H9 (cell line): ENCODE measurements at regions not wholly inside any gene's neighbourhood (a gene's known extent, or its start where the extent isn't known, plus 50 kb on each side); places are given as distances from the start of the nearest gene placed in this dataset.

Source experiments
- DNase-seq: peaks from one replicate; pipeline ENCODE4 v3.0.0-alpha.2; 2017
- H2AFZ ChIP-seq: one replicate; pipeline ENCODE4 v1.6.1; 2013; ENCODE audit warnings: mild to moderate bottlenecking, low read length, control low read depth, moderate library complexity
- H2AK5ac ChIP-seq: 2 replicates; pipeline ENCODE4 v1.6.1; 2013; ENCODE audit warnings: low read length, control low read depth, mixed read lengths; ENCODE audit not compliant: insufficient read length
- H2BK120ac ChIP-seq: one replicate; pipeline ENCODE4 v1.6.1; 2013; ENCODE audit warnings: low read depth, mild to moderate bottlenecking, low read length, control low read depth, inconsistent platforms; ENCODE audit not compliant: poor library complexity, severe bottlenecking
- H2BK12ac ChIP-seq: 2 replicates; pipeline ENCODE4 v1.6.1; 2013; ENCODE audit warnings: low read length, control low read depth, mixed read lengths, low read depth; ENCODE audit not compliant: insufficient read length
- H2BK15ac ChIP-seq: 2 replicates; pipeline ENCODE4 v1.6.1; 2013; ENCODE audit warnings: low read depth, low read length, control low read depth
- H2BK20ac ChIP-seq: one replicate; pipeline ENCODE4 v1.6.1; 2013; ENCODE audit warnings: low read depth, mild to moderate bottlenecking, low read length, control low read depth, inconsistent platforms; ENCODE audit not compliant: poor library complexity, severe bottlenecking
- H2BK5ac ChIP-seq: 2 replicates; pipeline ENCODE4 v1.6.1; 2013; ENCODE audit warnings: low read length, control low read depth, mixed read lengths; ENCODE audit not compliant: insufficient read length
- H3K14ac ChIP-seq: 2 replicates; pipeline ENCODE4 v1.6.1; 2013; ENCODE audit warnings: low read length, control low read depth; ENCODE audit not compliant: insufficient read depth
- H3K18ac ChIP-seq: 2 replicates; pipeline ENCODE4 v1.6.1; 2013; ENCODE audit warnings: low read depth, mild to moderate bottlenecking, mixed read lengths, low read length, control low read depth; ENCODE audit not compliant: insufficient read length
- H3K23ac ChIP-seq: 2 replicates; pipeline ENCODE4 v1.6.1; 2013; ENCODE audit warnings: low read length, control low read depth, mixed read lengths, low read depth; ENCODE audit not compliant: insufficient read length
- H3K23me2 ChIP-seq: 2 replicates; pipeline ENCODE4 v1.6.1; 2013; ENCODE audit warnings: low read depth, mild to moderate bottlenecking, mixed read lengths, low read length, control low read depth; ENCODE audit not compliant: insufficient read length, poor library complexity, severe bottlenecking
- H3K27ac ChIP-seq: 2 replicates; pipeline ENCODE4 v1.5.1; 2013; ENCODE audit warnings: low read length, control low read depth, mixed read lengths, low read depth; ENCODE audit not compliant: insufficient read length
- H3K27me3 ChIP-seq: 2 replicates; pipeline ENCODE4 v1.6.1; 2013; ENCODE audit warnings: low read length, control low read depth, inconsistent platforms; ENCODE audit not compliant: insufficient read depth
- H3K4ac ChIP-seq: 2 replicates; pipeline ENCODE4 v1.6.1; 2013; ENCODE audit warnings: low read depth, mild to moderate bottlenecking, control low read depth, inconsistent platforms, low read length, moderate library complexity
- H3K4me1 ChIP-seq: 2 replicates; pipeline ENCODE4 v1.6.1; 2013; ENCODE audit warnings: low read length, control low read depth, inconsistent platforms; ENCODE audit not compliant: insufficient read depth
- H3K4me2 ChIP-seq: 2 replicates; pipeline ENCODE4 v1.6.1; 2013; ENCODE audit warnings: low read length, control low read depth, mixed read lengths; ENCODE audit not compliant: insufficient read length, insufficient read depth
- H3K56ac ChIP-seq: 2 replicates; pipeline ENCODE4 v1.6.1; 2013; ENCODE audit warnings: low read depth, mild to moderate bottlenecking, mixed read lengths, low read length, control low read depth; ENCODE audit not compliant: insufficient read length
- H3K79me1 ChIP-seq: 2 replicates; pipeline ENCODE4 v1.6.1; 2013; ENCODE audit warnings: low read depth, mild to moderate bottlenecking, moderate library complexity, low read length, control low read depth, inconsistent platforms; ENCODE audit not compliant: insufficient read depth, poor library complexity, severe bottlenecking
- H3K79me2 ChIP-seq: 2 replicates; pipeline ENCODE4 v1.6.1; 2013; ENCODE audit warnings: low read length, control low read depth, inconsistent platforms; ENCODE audit not compliant: insufficient read depth
- H3K9ac ChIP-seq: 2 replicates; pipeline ENCODE4 v1.6.1; 2013; ENCODE audit warnings: low read length, control low read depth, mixed read lengths; ENCODE audit not compliant: insufficient read length; ENCODE audit errors: extremely low read depth
- H3K9me3 ChIP-seq: one replicate; pipeline ENCODE4 v1.6.1; 2013; ENCODE audit warnings: low read depth, low read length, inconsistent platforms; ENCODE audit not compliant: control insufficient read depth
- H3T11ph ChIP-seq: one replicate; pipeline ENCODE4 v1.6.1; 2013; ENCODE audit warnings: mild to moderate bottlenecking, low read length, control low read depth, inconsistent platforms
- H4K20me1 ChIP-seq: one replicate; pipeline ENCODE4 v1.6.1; 2013; ENCODE audit not compliant: control insufficient read depth, insufficient read length, insufficient read depth
- H4K5ac ChIP-seq: 2 replicates; pipeline ENCODE4 v1.6.1; 2013; ENCODE audit warnings: low read depth, mild to moderate bottlenecking, mixed read lengths, low read length, control low read depth; ENCODE audit not compliant: insufficient read length
- H4K8ac ChIP-seq: replicated peaks from 2 replicates; pipeline ENCODE4 v1.6.1; 2013; ENCODE audit warnings: low read length, control low read depth, mixed read lengths, low read depth; ENCODE audit not compliant: insufficient read length
- H4K91ac ChIP-seq: 2 replicates; pipeline ENCODE4 v1.6.1; 2013; ENCODE audit warnings: low read depth, mild to moderate bottlenecking, moderate library complexity, mixed read lengths, low read length, control low read depth; ENCODE audit not compliant: insufficient read length
- H3K27ac Mint-ChIP-seq, 3 experiments: 2 replicates in 2 of 3; 3 replicates in 1 of 3; pipeline ENCODE4 v1.8.0; 2020 to 2021; ENCODE audit warnings: mixed read lengths in 3 of 3, mild to moderate bottlenecking in 1 of 3, moderate library complexity in 1 of 3
- H3K27me3 Mint-ChIP-seq: 2 replicates; pipeline ENCODE4 v1.8.0; 2021; ENCODE audit warnings: low read depth, mild to moderate bottlenecking, moderate library complexity, mixed read lengths
- H3K36me3 Mint-ChIP-seq, 3 experiments: 2 replicates in 2 of 3; 3 replicates in 1 of 3; pipeline ENCODE4 v1.8.0; 2020 to 2021; ENCODE audit warnings: low read depth in 3 of 3, mixed read lengths in 3 of 3; ENCODE audit not compliant: insufficient read depth in 1 of 3
- H3K4me1 Mint-ChIP-seq, 2 experiments: 2 replicates each; pipeline ENCODE4 v1.8.0; 2020; ENCODE audit warnings: mixed read lengths in 2 of 2
- H3K4me3 Mint-ChIP-seq, 2 experiments: 2 replicates in 1 of 2; 3 replicates in 1 of 2; pipeline ENCODE4 v1.8.0; 2020 to 2021; ENCODE audit warnings: mild to moderate bottlenecking in 2 of 2, mixed read lengths in 2 of 2, moderate library complexity in 1 of 2
- H3K9me3 Mint-ChIP-seq, 2 experiments: 2 replicates in 1 of 2; 3 replicates in 1 of 2; pipeline ENCODE4 v1.8.0; 2020; ENCODE audit warnings: mild to moderate bottlenecking in 2 of 2, mixed read lengths in 2 of 2, moderate library complexity in 1 of 2
- WGBS: extraction: QIAGEN DNeasy Blood & Tissue Kit; methylation state at CpG from one replicate; pipeline ENCODE4 v1.1.7; 2013; ENCODE audit warnings: missing lambda C conversion rate, low lambda C conversion rate, mixed read lengths; ENCODE audit not compliant: insufficient read length; ENCODE audit errors: extremely low coverage; 5-methylcytosine and 5-hydroxymethylcytosine counted together
- TF ChIP-seq, protein P1 (sequence below): fragments of 200-600 bp; sonication (generic); conservative IDR thresholded peaks from 3 replicates; pipeline ENCODE4 v1.8.0; 2021; ENCODE audit warnings: antibody characterized with exemption, mild to moderate bottlenecking

DNA sequence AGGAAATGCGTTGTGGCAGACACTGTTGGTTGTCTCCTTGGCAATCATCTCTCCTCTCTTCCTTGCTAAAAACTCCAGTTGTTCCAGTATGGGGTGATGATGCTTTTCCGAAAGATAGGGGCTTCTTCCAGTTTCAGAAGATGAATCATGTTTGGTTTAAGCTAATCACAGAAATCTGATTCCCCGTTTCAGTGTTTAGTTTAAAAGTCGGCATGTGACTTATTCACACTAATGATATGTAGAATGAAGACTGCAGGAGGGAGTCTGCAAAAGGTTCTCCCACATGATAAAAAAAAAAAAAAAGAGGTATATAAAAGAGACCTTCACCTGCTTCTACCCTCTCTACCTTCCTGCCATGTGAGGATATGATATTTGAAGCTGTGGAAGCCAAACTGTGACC is 239.0 kb upstream of the SIX2 start:
- no peak overlapping the region for H3K9ac ChIP-seq
- no peak overlapping the region for H3K14ac ChIP-seq
- no peaks in the 10 kb centered on the region for H3K4me1 Mint-ChIP-seq
- no peak overlapping the region for H2AK5ac ChIP-seq
- H2BK15ac ChIP-seq, result no peak overlapping the region
- no peak overlapping the region for H3T11ph ChIP-seq
- no peak overlapping the region for H3K56ac ChIP-seq
- no peaks in the 10 kb centered on the region for H3K4me1 ChIP-seq
- no peaks in the 10 kb centered on the region for H3K27me3 Mint-ChIP-seq
- no peak overlapping the region for H3K18ac ChIP-seq
- H3K4me2 ChIP-seq, result no peak overlapping the region
- no peaks in the 10 kb centered on the region for H3K9me3 ChIP-seq
- no peaks in the 10 kb centered on the region for H3K23me2 ChIP-seq
- DNase-seq, result no peak
- TF ChIP-seq, protein P1, sequence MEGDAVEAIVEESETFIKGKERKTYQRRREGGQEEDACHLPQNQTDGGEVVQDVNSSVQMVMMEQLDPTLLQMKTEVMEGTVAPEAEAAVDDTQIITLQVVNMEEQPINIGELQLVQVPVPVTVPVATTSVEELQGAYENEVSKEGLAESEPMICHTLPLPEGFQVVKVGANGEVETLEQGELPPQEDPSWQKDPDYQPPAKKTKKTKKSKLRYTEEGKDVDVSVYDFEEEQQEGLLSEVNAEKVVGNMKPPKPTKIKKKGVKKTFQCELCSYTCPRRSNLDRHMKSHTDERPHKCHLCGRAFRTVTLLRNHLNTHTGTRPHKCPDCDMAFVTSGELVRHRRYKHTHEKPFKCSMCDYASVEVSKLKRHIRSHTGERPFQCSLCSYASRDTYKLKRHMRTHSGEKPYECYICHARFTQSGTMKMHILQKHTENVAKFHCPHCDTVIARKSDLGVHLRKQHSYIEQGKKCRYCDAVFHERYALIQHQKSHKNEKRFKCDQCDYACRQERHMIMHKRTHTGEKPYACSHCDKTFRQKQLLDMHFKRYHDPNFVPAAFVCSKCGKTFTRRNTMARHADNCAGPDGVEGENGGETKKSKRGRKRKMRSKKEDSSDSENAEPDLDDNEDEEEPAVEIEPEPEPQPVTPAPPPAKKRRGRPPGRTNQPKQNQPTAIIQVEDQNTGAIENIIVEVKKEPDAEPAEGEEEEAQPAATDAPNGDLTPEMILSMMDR, result no peak
- no peak overlapping the region for H3K27ac Mint-ChIP-seq
- H4K8ac ChIP-seq, result no peak overlapping the region
- no peaks in the 10 kb centered on the region; a peak in 1 of 5 replicates for H3K9me3 Mint-ChIP-seq
- H2AFZ ChIP-seq, result no peak overlapping the region
- H4K20me1 ChIP-seq, result no peaks in the 10 kb centered on the region
- H3K4ac ChIP-seq, result no peak overlapping the region
- no peaks in the 10 kb centered on the region for H3K79me1 ChIP-seq
- no peak overlapping the region for H4K5ac ChIP-seq
- H3K4me3 Mint-ChIP-seq, result no peak overlapping the region
- H3K79me2 ChIP-seq, result no peaks in the 10 kb centered on the region
- no peak overlapping the region for H2BK20ac ChIP-seq
- no peaks in the 10 kb centered on the region for H3K27me3 ChIP-seq
- H2BK5ac ChIP-seq, result no peak overlapping the region
- no peak overlapping the region for H2BK12ac ChIP-seq
- WGBS, result no CpG with 5 or more reads among the region's 4 CpGs
- no peak overlapping the region for H3K23ac ChIP-seq
- H4K91ac ChIP-seq, result no peak overlapping the region
- no peak overlapping the region for H2BK120ac ChIP-seq
- no peak overlapping the region for H3K27ac ChIP-seq
- H3K36me3 Mint-ChIP-seq, result no peaks in the 10 kb centered on the region
